Body of pancreas (tissue), 4 donors: ENCODE measurements at regions not wholly inside any gene's neighbourhood (a gene's known extent, or its start where the extent isn't known, plus 50 kb on each side); places are given as distances from the start of the nearest gene placed in this dataset.

Experiments
- ATAC-seq: fragments of 150-250 bp; one replicate; pipeline ENCODE4 v1.9.1; 2016
- DNase-seq, 4 donors: peaks; one replicate each; pipeline ENCODE4 v3.0.0-alpha.2; 2019
- H3K27ac ChIP-seq, 4 donors: fragments of 200-600 bp; sonication (generic); 1 replicate in 3 of 4; 2 replicates in 1 of 4; pipeline versions ENCODE4 v1.5.1 to v1.6.1; 2016 to 2019; ENCODE audit warnings: mild to moderate bottlenecking in 1 of 4, mixed read lengths in 1 of 4, moderate library complexity in 1 of 4
- H3K27me3 ChIP-seq, 2 donors: fragments of 200-600 bp; sonication (generic); one replicate each; pipeline ENCODE4 v1.6.0; 2016; ENCODE audit warnings: mild to moderate bottlenecking in 1 of 2
- H3K36me3 ChIP-seq, 2 donors: fragments of 200-600 bp; sonication (generic); replicated peaks in 1 of 2; 2 replicates each; pipeline ENCODE4 v1.5.1; 2016; ENCODE audit warnings: low read depth in 2 of 2; ENCODE audit not compliant: insufficient read depth in 1 of 2
- H3K4me1 ChIP-seq: fragments of 200-600 bp; sonication (generic); one replicate; pipeline ENCODE4 v1.6.0; 2016
- H3K4me3 ChIP-seq, 2 donors: fragments of 200-600 bp; sonication (generic); 1 replicate in 1 of 2; 2 replicates in 1 of 2; pipeline ENCODE4 v1.5.1; 2016 to 2019
- H3K9me3 ChIP-seq, 3 donors: fragments of 200-600 bp; sonication (generic); 1 replicate in 2 of 3; 2 replicates in 1 of 3; pipeline ENCODE4 v1.5.1; 2016
- CTCF ChIP-seq, 7 experiments: fragments of 450-650 bp in 4 of 7; fragments of 200-600 bp in 3 of 7; sonication (generic) in 3 of 7; IDR thresholded peaks; one replicate each; pipeline ENCODE4 v1.5.1; 2016 to 2019; ENCODE audit warnings: antibody characterized with exemption in 7 of 7
- POLR2A ChIP-seq, 3 donors: fragments of 450-650 bp; IDR thresholded peaks; one replicate each; pipeline ENCODE4 v1.6.1; 2016; ENCODE audit warnings: antibody characterized with exemption in 3 of 3, mild to moderate bottlenecking in 2 of 3
- WGBS, 2 donors: methylation state at CpG; one replicate each; pipeline ENCODE4 v1.1.5; 2017; 5-methylcytosine and 5-hydroxymethylcytosine counted together
- intact Hi-C: fragments of 100-400 bp; cut with DNase I; formaldehyde crosslinking; loops from one replicate; pipeline ENCODE4 v1.15.1; 2023

GRCh38 chr6:121881974-121882667 is 446.7 kb downstream of the GJA1 start:
- TF ChIP-seq CTCF (IDR thresholded peaks at IDR 0.05), result no peak
- no peak for TF ChIP-seq POLR2A (IDR thresholded peaks at IDR 0.05)
- Histone ChIP-seq H3K27me3 (no peaks in the 10 kb centered on the region), H3K36me3 (no peaks in the 10 kb centered on the region), H3K9me3 (no peaks in the 10 kb centered on the region), H3K4me3 (no peak overlapping the region), H3K27ac (no peak overlapping the region), H3K4me1 (peaks cover 8% of the 10 kb centered on the region)
- intact Hi-C loops, result no loop called here
- ATAC-seq, result no peak
- DNase-seq, result no peak
- 89 to 91% methylated on average over 2 of the region's 2 CpGs for WGBS, 2 donors

DNA sequence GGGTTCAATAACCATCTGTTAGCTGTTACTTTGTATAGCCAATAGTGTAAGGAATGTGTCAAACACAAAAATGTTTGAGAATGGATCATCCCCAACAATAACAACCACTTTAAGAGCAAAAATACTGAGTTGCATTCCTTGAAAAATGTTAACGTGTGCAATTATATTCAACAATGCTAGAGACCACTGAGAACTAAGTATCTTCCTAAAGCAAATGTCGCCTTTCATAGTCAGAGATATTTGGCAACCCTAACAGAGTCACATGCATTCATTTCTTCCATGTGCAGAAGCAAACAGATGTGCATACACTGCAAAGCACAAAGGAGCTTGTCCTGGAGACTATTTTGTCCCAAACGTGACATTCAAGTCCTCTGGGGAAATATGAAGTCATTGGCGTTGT is 448.6 kb downstream of the GJA1 start:
- intact Hi-C loops, result no loop called here
- Histone ChIP-seq H3K4me3 (no peak overlapping the region), H3K4me1 (peaks cover 8% of the 10 kb centered on the region), H3K27me3 (no peaks in the 10 kb centered on the region), H3K27ac (no peak overlapping the region), H3K36me3 (no peaks in the 10 kb centered on the region), H3K9me3 (no peaks in the 10 kb centered on the region)
- no peak for DNase-seq
- TF ChIP-seq CTCF (IDR thresholded peaks at IDR 0.05) (no peak), POLR2A (IDR thresholded peaks at IDR 0.05) (no peak)
- ATAC-seq, result no peak
- 82 to 86% methylated on average over 4 of the region's 4 CpGs for WGBS, 2 donors

DNA sequence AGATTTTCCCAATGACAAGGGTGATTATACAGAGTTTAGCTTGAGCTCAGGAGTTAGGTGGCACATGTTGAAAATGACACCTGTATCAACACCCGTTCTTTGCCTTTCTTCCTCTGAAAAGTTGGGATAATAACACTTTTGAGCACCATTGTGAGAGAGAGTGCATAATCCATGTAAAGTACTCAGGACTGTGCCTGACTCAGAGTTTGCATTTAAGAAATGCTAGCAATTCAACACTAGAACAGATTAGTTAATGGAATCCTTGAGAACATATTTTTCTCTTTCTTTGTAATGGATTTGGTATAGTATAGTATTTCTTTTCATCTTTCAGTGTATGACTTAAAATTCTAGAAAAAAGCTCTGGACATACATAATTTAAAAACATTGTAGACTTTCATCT is 449.2 kb downstream of the GJA1 start:
- 70 to 86% methylated on average over 1 of the region's 1 CpG for WGBS, 2 donors
- ATAC-seq, result no peak

GRCh38 chr6:121885399-121886152 is 450.1 kb downstream of the GJA1 start:
- no peak for DNase-seq
- no peak for TF ChIP-seq POLR2A (IDR thresholded peaks at IDR 0.05)
- TF ChIP-seq CTCF (IDR thresholded peaks at IDR 0.05), result no peak
- Histone ChIP-seq H3K9me3 (no peaks in the 10 kb centered on the region), H3K4me1 (peaks cover 8% of the 10 kb centered on the region), H3K27me3 (no peaks in the 10 kb centered on the region), H3K27ac (no peak overlapping the region), H3K36me3 (no peaks in the 10 kb centered on the region), H3K4me3 (no peak overlapping the region)
- WGBS, 2 donors, result 38 to 53% methylated on average over 3 of the region's 3 CpGs
- intact Hi-C loops, result no loop called here
- no peak for ATAC-seq

More for the DNA sequence above, 449.2 kb downstream of the GJA1 start:
- Histone ChIP-seq H3K27me3 (no peaks in the 10 kb centered on the region), H3K36me3 (no peaks in the 10 kb centered on the region), H3K27ac (no peak overlapping the region), H3K9me3 (no peaks in the 10 kb centered on the region), H3K4me1 (peaks cover 8% of the 10 kb centered on the region), H3K4me3 (no peak overlapping the region)
- TF ChIP-seq CTCF (IDR thresholded peaks at IDR 0.05) (no peak), POLR2A (IDR thresholded peaks at IDR 0.05) (no peak)
- intact Hi-C loops, result no loop called here
- no peak for DNase-seq
